ENCODE measurements at regions not wholly inside any gene's neighbourhood (a gene's known extent, or its start where the extent isn't known, plus 50 kb on each side); places are given as distances from the start of the nearest gene placed in this dataset.

- H4K20me1 ChIP-seq (ENCODE audit: low read depth): no peaks in the 10 kb centered on the region
- no peaks in the 10 kb centered on the region for H3K79me2 ChIP-seq (ENCODE audit: low read depth)
- H3K4me2 ChIP-seq: no peak overlapping the region
- Mint-ChIP-seq H3K36me3 (no peaks in the 10 kb centered on the region), H3K27me3 (ENCODE audit: insufficient read depth, low read depth) (peaks cover 3% of the 10 kb centered on the region), H3K9me3 (no peaks in the 10 kb centered on the region), H3K4me1 (peaks cover 3% of the 10 kb centered on the region), H3K27ac (no peak overlapping the region), H3K4me3 (no peak overlapping the region)
- no peak overlapping the region for H3K27ac ChIP-seq
- H3K4me1 ChIP-seq: no peaks in the 10 kb centered on the region
- TF ChIP-seq EZH2phosphoT487 (IDR thresholded peaks at IDR 0.05) (no peak), EZH2 (IDR thresholded peaks at IDR 0.05) (no peak), CTCF (IDR thresholded peaks at IDR 0.05) (no peak)
- no peak overlapping the region for H2AFZ ChIP-seq (replicated peaks)
- DNase-seq (ENCODE audit: low spot score): no peak
- H3K4me3 ChIP-seq: no peak overlapping the region
- H3K36me3 ChIP-seq: no peaks in the 10 kb centered on the region
- no peak overlapping the region for H3K9ac ChIP-seq
- H3K27me3 ChIP-seq: no peaks in the 10 kb centered on the region
- no peaks in the 10 kb centered on the region for H3K9me3 ChIP-seq (ENCODE audit: low read depth)
- H3F3A ChIP-seq (ENCODE audit: low read depth): no peaks in the 10 kb centered on the region
Measured at GRCh38 chrX:125172531-125172930, 147.1 kb upstream of the TEX13C start.

GRCh38 chrX:125175991-125176584 lies 143.6 kb upstream of the TEX13C start:
- Histone ChIP-seq H3K9ac (no peak overlapping the region), H3F3A (ENCODE audit: low read depth) (no peaks in the 10 kb centered on the region), H3K36me3 (no peaks in the 10 kb centered on the region), H4K20me1 (ENCODE audit: low read depth) (no peaks in the 10 kb centered on the region), H3K27ac (no peak overlapping the region), H3K79me2 (ENCODE audit: low read depth) (no peaks in the 10 kb centered on the region), H2AFZ (replicated peaks) (no peak overlapping the region), H3K27me3 (no peaks in the 10 kb centered on the region), H3K4me2 (no peak overlapping the region), H3K4me3 (no peak overlapping the region), H3K4me1 (no peaks in the 10 kb centered on the region), H3K9me3 (ENCODE audit: low read depth) (no peaks in the 10 kb centered on the region)
- no peak for DNase-seq (ENCODE audit: low spot score)
- Mint-ChIP-seq H3K36me3 (no peaks in the 10 kb centered on the region), H3K9me3 (no peaks in the 10 kb centered on the region), H3K4me1 (no peaks in the 10 kb centered on the region), H3K27me3 (ENCODE audit: insufficient read depth, low read depth) (no peaks in the 10 kb centered on the region), H3K4me3 (no peak overlapping the region), H3K27ac (no peak overlapping the region)
- no peak for TF ChIP-seq EZH2phosphoT487 (IDR thresholded peaks at IDR 0.05)
- no peak for TF ChIP-seq EZH2 (IDR thresholded peaks at IDR 0.05)
- TF ChIP-seq CTCF (IDR thresholded peaks at IDR 0.05): no peak

GRCh38 chrX:125193921-125194320 lies 125.8 kb upstream of the TEX13C start:
- Histone ChIP-seq H3F3A (ENCODE audit: low read depth) (no peaks in the 10 kb centered on the region), H3K4me3 (no peak overlapping the region), H3K27me3 (no peaks in the 10 kb centered on the region), H3K9ac (no peak overlapping the region), H3K4me2 (no peak overlapping the region), H3K79me2 (ENCODE audit: low read depth) (no peaks in the 10 kb centered on the region), H3K4me1 (no peaks in the 10 kb centered on the region), H3K9me3 (ENCODE audit: low read depth) (no peaks in the 10 kb centered on the region), H2AFZ (replicated peaks) (no peak overlapping the region), H3K27ac (no peak overlapping the region), H3K36me3 (no peaks in the 10 kb centered on the region), H4K20me1 (ENCODE audit: low read depth) (no peaks in the 10 kb centered on the region)
- Mint-ChIP-seq H3K4me3 (no peak overlapping the region), H3K27ac (no peak overlapping the region), H3K4me1 (no peaks in the 10 kb centered on the region), H3K27me3 (ENCODE audit: insufficient read depth, low read depth) (peaks cover 2% of the 10 kb centered on the region), H3K9me3 (no peaks in the 10 kb centered on the region), H3K36me3 (no peaks in the 10 kb centered on the region)
- no peak for DNase-seq (ENCODE audit: low spot score)
- TF ChIP-seq EZH2phosphoT487 (IDR thresholded peaks at IDR 0.05): no peak
- TF ChIP-seq CTCF (IDR thresholded peaks at IDR 0.05): no peak
- TF ChIP-seq EZH2 (IDR thresholded peaks at IDR 0.05): no peak

Data from neural progenitor cell (in vitro differentiated cells).